Upper lobe of right lung (tissue), 1 donor: ENCODE measurements at regions not wholly inside any gene's neighbourhood (a gene's known extent, or its start where the extent isn't known, plus 50 kb on each side); places are given as distances from the start of the nearest gene placed in this dataset.

ENCODE experiments used
- ATAC-seq: fragments of 200-7000 bp; cut with Tn5 transposase; one replicate; pipeline ENCODE4 v1.9.1; 2020; ENCODE audit warnings: mild to moderate bottlenecking, moderate library complexity
- DNase-seq: peaks from one replicate; pipeline ENCODE4 v3.0.0-alpha.2; 2020
- H3K27ac ChIP-seq: fragments of 200-600 bp; one replicate; pipeline ENCODE4 v1.8.0; 2022
- H3K27me3 ChIP-seq: fragments of 200-600 bp; one replicate; pipeline ENCODE4 v1.8.0; 2022; ENCODE audit warnings: mild to moderate bottlenecking
- H3K36me3 ChIP-seq: fragments of 200-600 bp; one replicate; pipeline ENCODE4 v1.8.0; 2022
- H3K4me1 ChIP-seq: fragments of 200-600 bp; one replicate; pipeline ENCODE4 v1.8.0; 2022
- H3K4me3 ChIP-seq: fragments of 200-600 bp; one replicate; pipeline ENCODE4 v1.8.0; 2022; ENCODE audit warnings: mild to moderate bottlenecking
- H3K9me3 ChIP-seq: fragments of 200-600 bp; one replicate; pipeline ENCODE4 v1.8.0; 2022
- CTCF ChIP-seq: fragments of 200-600 bp; IDR thresholded peaks from one replicate; pipeline ENCODE4 v1.8.0; 2022; ENCODE audit warnings: antibody characterized with exemption
- intact Hi-C: fragments of 100-400 bp; cut with DNase I; formaldehyde crosslinking; loops from one replicate; pipeline ENCODE4 v1.11.0; 2022
- donor health status: DM: no; HTN: yes; CAD: no; lungs with severe emphysema.

- no peaks in the 10 kb centered on the region for H3K27me3 ChIP-seq
- ATAC-seq (no peak), DNase-seq (no peak)
- H3K4me1 ChIP-seq, result no peaks in the 10 kb centered on the region
- H3K27ac ChIP-seq, result no peak overlapping the region
- no peak for TF ChIP-seq CTCF
- H3K9me3 ChIP-seq, result no peaks in the 10 kb centered on the region
- intact Hi-C loops, result no loop called here
- H3K4me3 ChIP-seq, result no peak overlapping the region
- no peaks in the 10 kb centered on the region for H3K36me3 ChIP-seq
These were observed 81.4 kb upstream of the PLPPR5 start for GRCh38 chr1:99086057-99086456.

DNA sequence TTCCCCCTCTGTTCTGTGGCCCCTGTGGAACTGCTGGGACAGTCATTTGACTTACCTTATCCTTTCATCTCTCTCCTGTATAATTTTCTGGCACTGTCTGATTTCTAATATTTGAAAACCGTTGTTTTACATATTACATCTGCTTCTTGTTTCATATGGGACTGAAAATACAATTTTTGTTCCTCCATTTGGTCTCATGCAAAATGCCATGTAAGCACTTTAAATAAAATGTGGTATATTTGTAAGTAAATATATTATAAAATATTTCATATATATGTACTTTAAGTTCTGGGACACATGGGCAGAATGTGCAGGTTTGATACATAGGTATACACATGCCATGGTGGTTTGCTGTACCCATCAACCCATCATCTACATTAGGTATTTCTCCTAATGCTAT lies 93.9 kb upstream of the PLPPR5 start:
- H3K36me3 ChIP-seq, result no peaks in the 10 kb centered on the region
- ATAC-seq, result no peak

DNA sequence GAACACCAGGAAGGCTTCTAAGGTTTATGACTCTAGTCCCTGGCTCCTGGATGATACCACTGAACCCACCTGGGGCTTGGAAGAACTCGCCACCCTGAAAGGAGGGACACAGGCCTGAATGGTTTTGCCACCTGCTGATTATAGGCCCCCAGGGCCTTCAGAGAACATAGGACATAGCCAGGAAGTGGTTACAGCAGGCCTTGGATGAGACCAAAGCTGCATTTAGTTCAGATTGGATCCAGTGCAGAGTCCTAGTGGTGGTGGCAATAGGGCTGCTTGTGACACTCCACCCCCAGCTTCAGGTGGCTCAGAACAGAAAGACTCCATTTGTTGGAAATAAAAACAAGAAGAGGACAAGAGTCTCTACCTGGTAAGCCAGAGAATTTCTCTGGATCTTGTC lies 101.6 kb upstream of the PLPPR5 start:
- Histone ChIP-seq H3K4me1 (no peaks in the 10 kb centered on the region), H3K27ac (no peak overlapping the region), H3K9me3 (no peaks in the 10 kb centered on the region), H3K27me3 (no peaks in the 10 kb centered on the region), H3K36me3 (no peaks in the 10 kb centered on the region), H3K4me3 (no peak overlapping the region)
- intact Hi-C loops, result no loop called here
- no peak for ATAC-seq
- no peak for TF ChIP-seq CTCF
- no peak for DNase-seq

More for the DNA sequence above, 93.9 kb upstream of the PLPPR5 start:
- no peak overlapping the region for H3K4me3 ChIP-seq
- intact Hi-C loops, result no loop called here
- no peaks in the 10 kb centered on the region for H3K27me3 ChIP-seq
- no peak for DNase-seq
- no peaks in the 10 kb centered on the region for H3K4me1 ChIP-seq
- TF ChIP-seq CTCF, result no peak
- H3K9me3 ChIP-seq, result no peaks in the 10 kb centered on the region
- no peak overlapping the region for H3K27ac ChIP-seq

DNA sequence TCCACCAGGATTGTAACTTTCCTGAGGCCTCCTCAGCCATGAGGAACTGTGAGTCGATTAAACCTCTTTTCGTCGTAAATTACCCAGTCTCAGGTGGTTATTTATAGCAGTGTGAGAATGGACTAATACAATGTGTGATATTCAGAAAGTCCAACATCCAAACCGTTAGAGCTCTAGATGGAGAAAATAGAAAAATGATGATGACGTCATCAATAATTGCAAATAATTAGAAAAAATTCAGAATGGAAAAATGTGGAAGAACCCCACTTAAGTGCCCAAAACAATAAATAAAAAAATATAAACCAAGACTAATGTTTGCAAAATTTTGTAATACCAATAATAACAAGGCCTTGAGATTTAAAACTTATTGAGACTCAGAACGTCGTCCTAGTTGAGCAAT lies 103.0 kb upstream of the PLPPR5 start:
- Histone ChIP-seq H3K27me3 (no peaks in the 10 kb centered on the region), H3K4me3 (no peak overlapping the region), H3K36me3 (no peaks in the 10 kb centered on the region), H3K4me1 (no peaks in the 10 kb centered on the region), H3K9me3 (no peaks in the 10 kb centered on the region), H3K27ac (no peak overlapping the region)
- DNase-seq, result no peak
- ATAC-seq, result no peak
- no peak for TF ChIP-seq CTCF
- intact Hi-C loops, result no loop called here

GRCh38 chr1:99110140-99111041 lies 105.7 kb upstream of the PLPPR5 start:
- TF ChIP-seq CTCF, result no peak
- intact Hi-C loops, result no loop called here
- H3K4me1 ChIP-seq, result no peaks in the 10 kb centered on the region
- H3K27me3 ChIP-seq, result no peaks in the 10 kb centered on the region
- H3K9me3 ChIP-seq, result no peaks in the 10 kb centered on the region
- H3K27ac ChIP-seq, result no peak overlapping the region
- ATAC-seq (no peak), DNase-seq (no peak)
- H3K36me3 ChIP-seq, result no peaks in the 10 kb centered on the region
- H3K4me3 ChIP-seq, result no peak overlapping the region
